Left lobe of liver (tissue), 2 donors: ENCODE measurements at regions not wholly inside any gene's neighbourhood (a gene's known extent, or its start where the extent isn't known, plus 50 kb on each side); places are given as distances from the start of the nearest gene placed in this dataset.

Experiments
- ATAC-seq: fragments of 200-7000 bp; cut with Tn5 transposase; one replicate; pipeline ENCODE4 v1.9.1; 2020; ENCODE audit warnings: mild to moderate bottlenecking, moderate library complexity
- DNase-seq: peaks from one replicate; pipeline ENCODE4 v3.0.0-alpha.2; 2020; ENCODE audit warnings: low spot score
- donor health status: DM: no; HTN: no; CAD: no; lungs with moderate emphysema.
- donor health status: DM: no; HTN: yes; CAD: no.

- ATAC-seq (no peak), DNase-seq (no peak)
These were observed 283.4 kb downstream of the GAS1 start for GRCh38 chr9:86663905-86664304.

GRCh38 chr9:86662890-86663468 lies 284.3 kb downstream of the GAS1 start:
- DNase-seq (no peak), ATAC-seq (no peak)

DNA sequence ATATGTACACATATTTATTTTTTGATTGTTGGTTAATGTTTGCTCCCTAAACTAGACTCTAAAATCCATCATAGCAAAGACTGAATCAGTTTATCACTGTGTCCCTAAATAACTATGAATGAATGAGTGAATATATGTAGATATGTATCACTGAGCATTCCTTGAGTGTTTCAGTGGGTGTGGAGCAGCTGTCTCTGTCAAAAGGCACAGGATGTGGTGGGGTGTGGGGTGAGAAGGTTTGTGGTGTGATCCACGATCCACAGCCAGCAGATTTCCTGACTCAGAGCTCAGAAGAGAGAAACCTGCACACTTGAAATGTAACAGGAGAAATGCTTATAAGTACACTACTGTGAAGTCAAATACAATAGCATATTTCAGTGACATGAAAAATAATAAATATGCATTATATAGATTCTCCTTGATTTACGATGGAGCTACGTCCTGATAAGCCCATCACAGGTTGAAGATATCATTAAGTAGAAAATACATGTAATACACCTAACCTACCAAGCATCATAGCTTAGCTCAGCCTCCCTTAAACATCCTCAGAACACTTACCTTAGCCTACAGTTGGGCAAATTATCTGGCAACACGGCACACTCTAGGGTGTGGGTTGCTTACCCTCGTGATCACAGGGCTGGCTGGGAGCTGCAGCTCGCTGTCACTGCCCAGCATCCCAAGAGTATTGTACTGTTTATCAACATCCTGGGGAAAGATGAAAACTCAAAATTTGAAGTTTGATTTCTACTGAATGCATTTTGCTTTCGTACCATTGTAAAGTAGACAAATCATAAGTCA lies 287.0 kb downstream of the GAS1 start:
- ATAC-seq = no peak
- no peak for DNase-seq

DNA sequence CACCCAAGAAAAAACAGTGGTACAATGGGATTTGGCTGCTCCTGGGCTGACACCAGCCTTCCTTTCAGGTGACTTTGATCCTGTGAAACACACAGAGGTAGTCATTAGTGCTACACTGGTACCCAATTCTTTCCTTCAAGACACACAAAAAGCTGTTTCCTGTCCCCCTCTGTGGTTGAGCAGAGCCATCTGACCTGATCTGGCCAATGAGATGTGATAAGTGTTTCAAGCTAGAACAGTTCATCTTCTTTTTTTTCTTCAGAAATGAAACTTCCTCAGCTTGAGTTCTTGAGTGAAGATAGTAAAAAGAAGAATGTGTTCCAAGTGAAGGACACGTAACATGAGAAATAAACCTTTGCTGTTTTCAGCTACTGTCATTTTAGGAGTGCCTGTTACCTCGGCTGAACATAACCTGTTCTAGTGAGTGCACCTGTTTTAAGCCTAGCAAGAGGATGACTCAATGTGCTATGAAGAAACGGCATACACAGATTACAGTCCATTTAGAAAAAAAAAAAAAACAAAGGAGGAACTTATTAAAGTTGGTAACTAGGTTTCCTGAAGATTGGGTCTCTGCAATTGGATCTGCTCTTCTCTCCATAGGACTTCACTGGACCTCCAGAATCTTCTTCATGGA lies 287.8 kb downstream of the GAS1 start:
- ATAC-seq (no peak), DNase-seq (no peak)

- no peak for DNase-seq
- no peak for ATAC-seq
These were observed 292.2 kb downstream of the GAS1 start for GRCh38 chr9:86655147-86655546.

DNA sequence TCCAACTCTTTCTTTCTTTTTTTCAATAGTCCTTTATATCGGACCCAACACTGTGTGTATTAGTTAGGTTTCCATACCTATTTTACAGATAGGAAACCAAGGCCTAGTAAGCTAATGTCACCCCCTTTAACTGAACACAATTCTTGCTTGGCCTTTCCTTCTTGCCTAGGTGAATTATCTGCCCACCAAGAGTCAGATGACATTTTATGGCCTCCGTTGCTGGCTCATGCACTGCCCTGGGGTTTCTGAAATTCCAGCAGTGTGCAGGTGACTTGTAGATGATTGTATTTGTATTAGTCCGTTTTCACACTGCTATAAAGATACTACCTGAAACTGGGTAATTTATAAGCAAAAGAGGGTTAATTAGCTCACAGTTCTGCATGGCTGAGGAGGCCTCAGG lies 293.8 kb downstream of the GAS1 start:
- DNase-seq (no peak), ATAC-seq (no peak)

GRCh38 chr9:86652736-86653135 lies 294.6 kb downstream of the GAS1 start:
- DNase-seq (no peak), ATAC-seq (no peak)

DNA sequence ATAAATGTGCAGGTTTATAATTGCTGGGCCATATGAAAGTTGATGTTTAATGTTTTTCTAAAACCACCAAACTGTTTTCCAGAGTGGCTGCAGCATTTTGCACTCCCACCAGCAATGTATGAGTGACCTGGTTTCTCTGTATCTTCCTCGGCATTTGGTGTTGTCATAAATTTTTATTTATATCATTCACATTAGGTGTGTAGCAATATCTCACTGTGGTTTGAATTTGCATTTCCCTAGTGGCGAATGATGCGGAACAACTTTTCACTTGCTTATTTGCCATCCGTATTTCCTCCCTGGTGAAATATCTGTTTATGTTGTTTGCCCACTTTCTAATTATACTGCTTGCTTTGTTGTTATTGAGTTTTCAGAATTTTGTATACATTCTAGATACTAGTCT lies 295.7 kb upstream of the TUT7 start:
- ATAC-seq (no peak), DNase-seq (no peak)

GRCh38 chr9:86648828-86649170 lies 294.6 kb upstream of the TUT7 start:
- ATAC-seq (no peak), DNase-seq (no peak)

- ATAC-seq (no peak), DNase-seq (no peak)
These were observed 294.1 kb upstream of the TUT7 start for GRCh38 chr9:86648156-86648827.

- no peak for DNase-seq
- ATAC-seq = no peak
These were observed 291.1 kb upstream of the TUT7 start for GRCh38 chr9:86645303-86645702.

GRCh38 chr9:86644675-86645034 lies 290.4 kb upstream of the TUT7 start:
- ATAC-seq = no peak
- no peak for DNase-seq

GRCh38 chr9:86643946-86644674 lies 289.9 kb upstream of the TUT7 start:
- DNase-seq = no peak
- no peak for ATAC-seq

DNA sequence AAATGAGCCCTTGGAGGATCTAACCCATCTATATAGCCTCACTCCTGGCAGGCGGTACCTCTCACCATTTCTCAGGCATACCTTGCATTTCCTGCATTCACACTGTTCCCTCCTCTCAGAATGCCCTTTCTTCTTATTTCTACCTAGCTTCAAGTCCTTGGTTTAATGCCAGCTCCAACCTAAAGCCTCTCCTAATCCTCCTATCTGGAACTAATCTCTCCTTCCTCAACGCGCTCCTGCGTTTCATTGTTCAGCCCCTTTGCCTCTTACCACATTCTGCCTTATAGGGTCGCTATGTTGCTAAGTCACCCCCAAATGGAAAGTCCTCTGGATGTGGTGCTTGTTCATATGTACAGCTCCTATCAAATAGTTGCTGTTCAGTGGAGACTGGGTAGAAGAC lies 288.5 kb upstream of the TUT7 start:
- ATAC-seq (no peak), DNase-seq (no peak)

DNA sequence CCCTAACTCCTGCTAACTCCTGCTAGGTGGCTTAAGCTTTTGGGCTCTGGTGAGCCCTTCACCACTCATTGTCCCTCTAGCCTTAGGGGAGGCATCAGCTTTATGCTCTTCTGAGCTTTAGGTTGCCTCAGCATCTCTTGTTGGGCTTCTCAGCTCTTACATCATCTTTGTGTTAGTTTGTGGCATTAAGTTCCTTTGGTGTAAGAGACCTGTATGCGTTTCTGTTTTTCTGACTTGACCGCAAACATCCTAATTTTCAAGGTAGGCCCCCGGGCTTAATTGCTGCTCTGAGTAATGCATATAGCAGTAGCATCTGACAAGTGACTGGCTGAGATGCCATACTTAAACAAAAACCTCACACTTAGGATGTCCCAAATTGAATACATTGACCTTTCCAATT lies 287.8 kb upstream of the TUT7 start:
- ATAC-seq (no peak), DNase-seq (no peak)

DNA sequence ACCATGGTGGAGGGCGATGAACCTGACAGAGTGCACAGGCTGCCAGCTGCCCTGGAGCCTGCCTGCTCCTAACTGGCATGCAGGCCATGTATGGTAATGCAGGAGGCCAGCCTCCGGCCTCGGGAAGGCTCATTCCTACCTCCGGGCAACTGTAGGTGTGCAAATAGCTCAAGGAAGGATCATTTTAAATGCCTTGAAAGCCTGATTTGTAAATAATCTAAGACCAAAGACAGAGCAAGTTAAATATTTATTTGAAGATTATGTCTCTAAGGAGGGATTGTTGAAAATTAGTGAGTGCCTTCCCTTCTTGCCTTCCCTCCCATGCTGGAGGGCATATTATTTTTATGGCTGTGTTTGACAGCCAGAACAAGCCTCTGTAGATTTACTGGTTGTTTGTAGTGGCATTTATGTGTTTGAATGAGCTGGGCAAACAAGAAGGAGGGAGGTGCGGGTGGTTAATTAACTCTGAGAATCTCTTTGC lies 285.7 kb upstream of the TUT7 start:
- ATAC-seq = no peak
- no peak for DNase-seq

DNA sequence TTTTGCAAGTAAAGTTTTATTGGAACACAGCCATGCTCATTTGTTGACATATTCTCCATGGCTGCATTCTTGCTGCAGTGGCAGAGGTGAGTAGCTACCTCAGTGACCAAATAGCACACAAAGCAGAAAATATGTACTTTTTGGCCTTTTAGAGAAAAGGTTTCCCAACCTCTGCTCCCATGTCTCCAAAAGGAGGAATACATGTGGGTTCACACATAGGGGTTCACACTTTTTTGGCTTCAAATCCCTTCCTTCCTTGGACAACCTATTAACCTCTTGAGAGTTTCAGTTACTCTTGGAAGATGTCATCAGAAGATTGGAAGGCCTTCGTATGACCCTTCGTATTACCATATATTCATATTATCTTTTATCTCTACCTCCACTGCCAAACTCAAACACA lies 285.1 kb upstream of the TUT7 start:
- DNase-seq (no peak), ATAC-seq (peak; percentile 37)

GRCh38 chr9:86638109-86638508 lies 283.9 kb upstream of the TUT7 start:
- no peak for ATAC-seq
- no peak for DNase-seq

DNA sequence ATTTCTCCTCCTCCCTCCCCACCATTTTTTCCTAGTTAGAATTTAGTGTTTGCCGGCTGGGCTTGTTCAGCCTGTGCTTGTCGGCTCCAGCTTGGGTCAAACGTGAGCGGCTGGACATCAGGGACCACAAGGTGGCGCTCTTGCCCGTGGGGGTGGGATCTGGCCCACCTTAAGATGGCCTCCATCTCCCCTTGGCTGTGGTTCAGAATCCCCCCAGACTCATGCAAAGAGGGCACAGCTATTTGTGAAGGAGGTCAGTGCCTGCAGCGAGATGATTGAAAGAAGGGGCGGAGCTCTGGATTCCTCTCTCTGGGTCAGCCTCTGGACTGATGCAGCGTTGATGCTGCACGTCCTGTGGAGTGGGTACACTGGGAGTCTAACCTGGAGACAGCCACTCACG lies 283.3 kb upstream of the TUT7 start:
- peak; percentile 58 for ATAC-seq
- no peak for DNase-seq

- ATAC-seq (no peak), DNase-seq (no peak)
These were observed 282.3 kb upstream of the TUT7 start for GRCh38 chr9:86636519-86636918.

DNA sequence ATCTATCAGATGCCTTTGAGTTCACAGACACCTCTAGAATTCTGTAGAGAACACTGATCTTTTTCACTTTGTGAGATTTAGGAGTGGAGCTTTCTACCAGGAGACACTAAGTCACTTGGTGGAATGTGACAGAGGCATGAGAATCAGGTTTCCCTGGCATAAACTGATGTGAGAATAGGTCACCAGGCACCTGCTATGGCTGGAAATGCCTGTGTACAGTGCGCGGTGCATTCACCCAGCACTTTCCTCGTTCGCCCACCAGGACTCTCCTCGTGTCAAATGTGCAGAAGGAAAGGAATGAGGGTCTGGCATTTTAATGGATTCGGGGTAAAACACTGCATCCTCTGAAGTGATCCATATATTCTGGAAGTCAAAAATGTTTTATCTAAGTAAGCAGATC lies 281.8 kb upstream of the TUT7 start:
- ATAC-seq = no peak
- no peak for DNase-seq
